ENCODE measurements at regions not wholly inside any gene's neighbourhood (a gene's known extent, or its start where the extent isn't known, plus 50 kb on each side); places are given as distances from the start of the nearest gene placed in this dataset.

- peaks cover 3% of the 10 kb centered on the region for H3K9me3 ChIP-seq (ENCODE audit: low read depth, low read length, poor library complexity, severe bottlenecking)
- no peaks in the 10 kb centered on the region for H3K4me1 ChIP-seq (ENCODE audit: insufficient read depth, low read length, poor library complexity, severe bottlenecking)
- intact Hi-C loops (cut with micrococcal nuclease; ENCODE audit: unreplicated experiment), result no loop called here
- TF ChIP-seq CTCF (conservative IDR thresholded peaks at IDR 0.05; ENCODE audit: low read depth, low read length) (no peak), EZH2 (IDR thresholded peaks at IDR 0.05; ENCODE audit: borderline replicate concordance, low read depth, low read length, poor library complexity, severe bottlenecking) (no peak)
- no peaks in the 10 kb centered on the region for H3K36me3 ChIP-seq (ENCODE audit: insufficient read depth, low read length, poor library complexity, severe bottlenecking)
- H3K27me3 ChIP-seq (replicated peaks; ENCODE audit: insufficient read depth, low read depth, low read length, poor library complexity), result no peaks in the 10 kb centered on the region
- CTCF ChIA-PET, result no interaction called here
- BruUV-seq (replicated peaks), result no TSS peak
- POLR2A ChIA-PET (ENCODE audit: low non-redundant PET), result no interaction called here
- no peak overlapping the region for H3K4me3 ChIP-seq (ENCODE audit: low read depth, low read length, poor library complexity, severe bottlenecking)
- no peak for DNase-seq (ENCODE audit: low spot score)
- H3K27ac ChIP-seq (ENCODE audit: low read depth, low read length, poor library complexity, severe bottlenecking), result no peak overlapping the region
Observed at GRCh38 chr2:7646024-7646423, 728.8 kb downstream of the RNF144A start.

GRCh38 chr2:7646661-7647060 lies 729.4 kb downstream of the RNF144A start:
- ChIA-PET POLR2A (ENCODE audit: low non-redundant PET) (no interaction called here), CTCF (no interaction called here)
- Histone ChIP-seq H3K4me1 (ENCODE audit: insufficient read depth, low read length, poor library complexity, severe bottlenecking) (no peaks in the 10 kb centered on the region), H3K36me3 (ENCODE audit: insufficient read depth, low read length, poor library complexity, severe bottlenecking) (no peaks in the 10 kb centered on the region), H3K4me3 (ENCODE audit: low read depth, low read length, poor library complexity, severe bottlenecking) (no peak overlapping the region), H3K9me3 (ENCODE audit: low read depth, low read length, poor library complexity, severe bottlenecking) (no peaks in the 10 kb centered on the region), H3K27ac (ENCODE audit: low read depth, low read length, poor library complexity, severe bottlenecking) (no peak overlapping the region), H3K27me3 (replicated peaks; ENCODE audit: insufficient read depth, low read depth, low read length, poor library complexity) (no peaks in the 10 kb centered on the region)
- BruUV-seq (replicated peaks), result no TSS peak
- no peak for TF ChIP-seq CTCF (conservative IDR thresholded peaks at IDR 0.05; ENCODE audit: low read depth, low read length)
- DNase-seq (ENCODE audit: low spot score), result no peak
- intact Hi-C loops (cut with micrococcal nuclease; ENCODE audit: unreplicated experiment), result no loop called here

GRCh38 chr2:7648221-7648795 lies 731.1 kb downstream of the RNF144A start:
- intact Hi-C loops (cut with micrococcal nuclease; ENCODE audit: unreplicated experiment), result no loop called here
- BruUV-seq (replicated peaks), result no TSS peak
- no peak for DNase-seq (ENCODE audit: low spot score)
- Histone ChIP-seq H3K4me1 (ENCODE audit: insufficient read depth, low read length, poor library complexity, severe bottlenecking) (no peaks in the 10 kb centered on the region), H3K4me3 (ENCODE audit: low read depth, low read length, poor library complexity, severe bottlenecking) (no peak overlapping the region), H3K27me3 (replicated peaks; ENCODE audit: insufficient read depth, low read depth, low read length, poor library complexity) (no peaks in the 10 kb centered on the region), H3K9me3 (ENCODE audit: low read depth, low read length, poor library complexity, severe bottlenecking) (no peaks in the 10 kb centered on the region), H3K36me3 (ENCODE audit: insufficient read depth, low read length, poor library complexity, severe bottlenecking) (no peaks in the 10 kb centered on the region), H3K27ac (ENCODE audit: low read depth, low read length, poor library complexity, severe bottlenecking) (no peak overlapping the region)
- TF ChIP-seq CTCF (conservative IDR thresholded peaks at IDR 0.05; ENCODE audit: low read depth, low read length) (no peak), EZH2 (IDR thresholded peaks at IDR 0.05; ENCODE audit: borderline replicate concordance, low read depth, low read length, poor library complexity, severe bottlenecking) (no peak)
- POLR2A ChIA-PET (ENCODE audit: low non-redundant PET), result no interaction called here
- CTCF ChIA-PET, result no interaction called here
